CD4-positive, alpha-beta T cell treated with Interferon gamma for 1 hour (primary cell): ENCODE measurements at regions not wholly inside any gene's neighbourhood (a gene's known extent, or its start where the extent isn't known, plus 50 kb on each side); places are given as distances from the start of the nearest gene placed in this dataset.

ENCODE experiments used
- DNase-seq: peaks from one replicate; pipeline ENCODE4 v3.0.0-alpha.2; 2020

- DNase-seq = no peak
Observed at GRCh38 chr2:238638100-238638981, 209.5 kb upstream of the TWIST2 start.

- DNase-seq = no peak
Observed at GRCh38 chr2:238638982-238639628, 208.8 kb upstream of the TWIST2 start.

GRCh38 chr2:238640486-238640885 is 207.4 kb upstream of the TWIST2 start:
- DNase-seq = no peak

- no peak for DNase-seq
Observed at GRCh38 chr2:238642973-238643372, 204.9 kb upstream of the TWIST2 start.

GRCh38 chr2:238643400-238643907 is 204.4 kb upstream of the TWIST2 start:
- no peak for DNase-seq

DNA sequence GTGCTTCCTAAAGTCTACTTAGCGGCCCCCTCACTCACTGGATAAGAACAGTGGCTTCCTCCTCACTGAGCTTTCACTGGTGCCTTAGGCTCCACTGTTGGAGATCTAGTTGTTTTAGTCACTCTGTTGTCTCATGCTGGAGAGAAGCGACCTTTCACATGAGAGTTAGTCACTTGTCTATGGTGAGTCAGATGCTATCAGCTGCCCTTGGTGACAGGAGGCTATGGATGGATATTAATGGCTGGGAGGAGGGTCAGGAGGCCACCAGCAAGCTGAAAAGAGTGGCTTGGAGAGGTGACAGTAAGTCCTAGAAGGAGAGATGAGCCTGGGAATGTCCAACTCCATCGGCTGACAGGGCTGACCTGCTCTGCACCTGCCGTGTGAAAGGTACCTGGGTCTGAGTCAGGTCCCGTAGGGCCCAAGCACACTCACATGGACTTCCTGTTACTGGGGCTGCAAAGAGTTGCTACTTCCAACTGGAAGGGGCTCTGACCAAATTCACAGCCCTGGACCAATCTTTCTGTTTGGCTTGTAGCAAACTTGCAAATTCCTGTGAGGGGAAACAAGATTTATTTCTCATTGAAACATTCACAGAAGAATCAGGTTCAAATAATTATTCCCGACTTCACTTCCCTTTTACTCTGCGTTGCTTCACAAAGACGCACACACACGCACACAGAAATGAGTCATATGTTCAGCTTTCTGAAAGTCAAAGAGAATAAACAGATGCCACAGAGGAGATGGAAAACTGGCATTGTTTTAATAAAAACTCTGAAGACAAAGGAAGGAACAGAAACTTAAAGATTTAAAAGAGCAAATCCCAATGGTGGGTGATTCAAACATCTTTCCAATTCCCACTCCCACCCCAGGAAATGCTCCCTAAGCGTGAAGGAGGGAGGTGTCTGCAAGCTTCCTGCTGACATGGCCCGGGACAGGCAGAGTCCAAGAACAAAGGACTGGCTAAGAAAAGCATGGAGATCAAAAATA is 203.5 kb upstream of the TWIST2 start:
- no peak for DNase-seq

GRCh38 chr2:238645095-238645494 is 202.8 kb upstream of the TWIST2 start:
- no peak for DNase-seq

DNA sequence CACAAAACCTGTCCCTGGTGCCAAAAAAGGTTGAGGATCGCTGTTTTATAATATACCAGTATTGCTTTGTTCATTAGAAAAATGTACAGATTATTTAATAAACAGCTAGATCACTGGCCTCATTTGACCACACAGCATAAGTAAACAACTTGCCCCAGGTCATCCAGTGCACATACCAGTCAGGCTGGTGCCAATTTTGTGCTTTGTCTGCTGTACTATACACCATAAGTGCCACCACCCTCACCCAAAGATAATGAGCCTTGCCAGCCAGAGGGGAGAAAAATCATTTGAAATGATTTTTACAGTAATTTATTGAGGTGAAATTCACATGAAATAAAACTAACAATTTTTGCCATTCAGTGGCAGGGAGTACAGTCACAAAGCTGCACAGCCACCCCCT is 202.2 kb upstream of the TWIST2 start:
- no peak for DNase-seq

GRCh38 chr2:238646281-238646680 is 201.6 kb upstream of the TWIST2 start:
- no peak for DNase-seq

DNA sequence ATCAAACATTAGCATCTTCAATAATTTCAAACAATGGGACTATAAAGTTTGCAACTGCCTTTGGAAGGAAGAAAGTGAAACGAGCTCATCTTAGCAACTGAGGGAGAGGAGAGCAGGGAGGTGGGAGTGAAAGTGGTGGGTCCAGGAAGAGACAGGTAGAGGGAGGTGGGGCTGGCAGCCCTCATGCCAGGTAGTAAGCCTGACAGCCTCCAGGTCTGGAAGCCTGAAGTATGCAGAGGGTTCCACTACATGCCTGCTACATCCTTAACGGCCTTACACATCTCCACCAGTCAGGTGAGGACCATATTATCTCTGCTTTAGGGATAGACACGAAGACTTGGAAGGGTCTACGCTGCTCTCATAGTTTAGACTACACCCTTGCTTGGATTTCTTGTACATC is 201.1 kb upstream of the TWIST2 start:
- no peak for DNase-seq

DNA sequence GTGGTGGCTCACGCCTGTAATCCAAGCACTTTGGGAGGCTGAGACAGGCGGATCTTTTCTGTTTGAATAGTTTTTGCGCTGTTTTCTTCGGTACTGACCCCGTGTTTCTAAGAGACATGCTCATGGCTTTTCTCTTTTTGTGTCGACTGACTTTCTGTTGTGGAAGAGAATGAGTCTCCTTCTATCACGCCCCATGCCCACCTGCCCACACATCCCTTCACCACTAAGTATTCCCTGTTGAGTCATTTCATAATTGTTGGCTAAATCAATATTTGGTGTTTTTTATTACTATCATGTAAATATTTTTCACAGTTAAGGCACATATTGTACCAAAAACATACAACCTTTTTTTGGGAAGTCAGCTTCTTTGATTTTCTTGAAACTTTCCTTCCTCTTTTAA is 198.8 kb upstream of the TWIST2 start:
- no peak for DNase-seq

DNA sequence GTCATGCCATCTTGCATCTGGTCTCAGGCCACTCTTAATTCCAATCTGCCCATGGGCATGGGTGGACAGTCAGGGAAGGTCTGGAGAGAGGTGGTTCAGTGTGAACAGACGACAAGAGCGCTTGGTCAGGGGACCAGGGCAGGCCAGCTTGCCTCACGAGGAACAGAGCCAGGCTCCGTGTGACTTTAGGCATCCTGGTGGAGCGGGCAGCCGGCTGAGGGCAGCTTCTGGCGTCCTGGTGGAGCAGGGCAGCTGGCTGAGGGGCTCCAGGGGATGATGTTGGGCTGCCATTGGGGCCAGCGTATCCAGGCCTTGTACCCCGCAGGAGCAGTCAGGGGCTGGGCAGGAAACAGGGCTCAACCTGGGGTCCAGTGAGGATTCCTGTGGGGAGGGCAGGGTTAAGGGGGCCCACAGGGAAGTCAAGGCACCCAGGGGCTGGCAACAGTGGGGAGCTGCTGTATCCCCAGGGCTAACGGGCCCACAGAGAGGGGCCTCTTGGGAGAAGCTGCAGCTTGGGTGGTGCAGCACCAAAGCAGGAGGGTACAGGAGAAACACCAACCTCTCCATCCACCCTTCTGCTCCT is 197.9 kb upstream of the TWIST2 start:
- no peak for DNase-seq

GRCh38 chr2:238650536-238650935 is 197.3 kb upstream of the TWIST2 start:
- no peak for DNase-seq

GRCh38 chr2:238651306-238652052 is 196.4 kb upstream of the TWIST2 start:
- DNase-seq = no peak

DNA sequence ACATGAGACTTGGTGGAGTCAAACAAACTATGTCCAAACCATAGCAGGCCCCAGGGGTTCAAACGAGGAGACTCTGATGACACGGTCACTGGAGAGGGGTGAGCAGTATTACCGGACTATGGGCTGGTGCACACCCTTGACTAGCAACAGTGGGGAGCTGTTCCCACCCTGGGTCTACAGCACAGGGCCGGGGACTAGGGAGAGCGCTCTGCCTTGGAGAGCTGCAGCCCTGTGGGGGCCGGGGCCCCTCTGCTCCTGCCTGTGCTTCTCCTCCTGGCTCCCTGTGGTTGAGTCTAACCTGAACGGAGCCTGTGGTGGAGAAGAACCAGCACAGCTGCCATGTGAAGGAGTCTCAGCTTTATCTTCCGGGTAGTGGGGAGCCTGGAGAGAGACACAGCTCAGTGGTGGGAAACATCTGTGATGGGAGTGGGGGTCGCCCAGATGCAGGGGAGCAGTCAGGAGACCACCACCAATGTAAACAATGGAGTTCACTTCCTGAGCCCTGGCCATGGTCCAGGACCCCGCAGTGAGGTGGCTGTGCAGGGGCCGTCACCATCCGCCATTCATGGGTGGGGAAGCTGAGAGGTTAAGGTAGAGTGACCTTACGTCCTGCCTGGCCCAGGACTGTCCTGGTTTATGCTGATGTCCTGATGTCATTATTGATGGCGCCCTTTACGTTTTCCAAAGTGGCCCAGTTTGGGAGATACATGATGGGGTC is 195.7 kb upstream of the TWIST2 start:
- no peak for DNase-seq

- DNase-seq = no peak
Observed at GRCh38 chr2:238652771-238653157, 195.1 kb upstream of the TWIST2 start.

DNA sequence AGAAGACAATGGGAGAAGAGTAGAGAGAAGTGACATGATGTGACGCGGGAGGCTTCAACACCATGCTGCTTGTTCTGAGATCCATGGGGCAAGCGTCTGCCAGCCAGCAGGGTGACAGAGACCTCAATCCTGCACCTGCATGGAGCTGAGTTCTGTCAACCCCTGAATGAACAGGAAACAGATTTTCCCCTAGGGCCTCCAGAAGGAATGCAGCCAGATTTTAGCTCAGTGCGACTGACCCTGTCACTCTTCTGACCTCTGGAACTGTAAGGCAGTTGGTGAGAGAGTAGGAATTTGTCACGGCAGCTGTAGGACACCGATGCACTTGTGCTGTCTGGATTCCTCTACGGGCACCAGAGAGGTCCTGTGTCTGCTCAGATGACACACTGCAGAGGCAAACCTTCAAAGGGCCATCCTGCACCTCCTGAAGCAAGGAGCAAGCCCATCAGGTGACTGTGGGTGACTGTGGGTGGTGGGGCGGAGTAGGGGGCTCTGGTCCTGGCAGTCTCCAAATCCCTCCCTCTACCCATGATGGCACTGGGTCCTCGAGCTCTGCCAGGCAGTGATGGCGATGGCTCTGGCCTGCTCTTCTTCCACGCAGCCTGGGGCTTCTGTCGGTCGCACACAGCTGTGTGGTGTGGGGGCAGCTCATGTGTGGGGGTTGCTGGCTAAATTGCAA is 194.3 kb upstream of the TWIST2 start:
- no peak for DNase-seq

- DNase-seq = no peak
Observed at GRCh38 chr2:238654479-238655197, 193.2 kb upstream of the TWIST2 start.

GRCh38 chr2:238655198-238655860 is 192.6 kb upstream of the TWIST2 start:
- DNase-seq = no peak
